Stomach (tissue), 4 donors: ENCODE measurements at regions not wholly inside any gene's neighbourhood (a gene's known extent, or its start where the extent isn't known, plus 50 kb on each side); places are given as distances from the start of the nearest gene placed in this dataset.

Experiments used
- CTCF ChIP-seq, 7 experiments: fragments of 450-650 bp in 4 of 7; fragments of 200-600 bp in 3 of 7; sonication (generic) in 3 of 7; IDR thresholded peaks; one replicate each; pipeline ENCODE4 v1.5.1; 2016 to 2019; ENCODE audit warnings: antibody characterized with exemption in 7 of 7, control low read depth in 2 of 7, mild to moderate bottlenecking in 1 of 7
- EP300 ChIP-seq: sonication (generic); formaldehyde crosslinking; IDR thresholded peaks from one replicate; pipeline ENCODE4 v1.6.1; 2017; ENCODE audit warnings: antibody characterized with exemption
- POLR2A ChIP-seq, 4 donors: fragments of 450-650 bp; IDR thresholded peaks; one replicate each; pipeline ENCODE4 v1.6.1; 2016; ENCODE audit warnings: antibody characterized with exemption in 4 of 4, control low read depth in 2 of 4, mild to moderate bottlenecking in 1 of 4, moderate library complexity in 1 of 4
- POLR2AphosphoS5 ChIP-seq, 3 donors: sonication (generic); formaldehyde crosslinking; IDR thresholded peaks; one replicate each; pipeline ENCODE4 v1.6.1; 2016; ENCODE audit warnings: antibody characterized with exemption in 3 of 3

DNA sequence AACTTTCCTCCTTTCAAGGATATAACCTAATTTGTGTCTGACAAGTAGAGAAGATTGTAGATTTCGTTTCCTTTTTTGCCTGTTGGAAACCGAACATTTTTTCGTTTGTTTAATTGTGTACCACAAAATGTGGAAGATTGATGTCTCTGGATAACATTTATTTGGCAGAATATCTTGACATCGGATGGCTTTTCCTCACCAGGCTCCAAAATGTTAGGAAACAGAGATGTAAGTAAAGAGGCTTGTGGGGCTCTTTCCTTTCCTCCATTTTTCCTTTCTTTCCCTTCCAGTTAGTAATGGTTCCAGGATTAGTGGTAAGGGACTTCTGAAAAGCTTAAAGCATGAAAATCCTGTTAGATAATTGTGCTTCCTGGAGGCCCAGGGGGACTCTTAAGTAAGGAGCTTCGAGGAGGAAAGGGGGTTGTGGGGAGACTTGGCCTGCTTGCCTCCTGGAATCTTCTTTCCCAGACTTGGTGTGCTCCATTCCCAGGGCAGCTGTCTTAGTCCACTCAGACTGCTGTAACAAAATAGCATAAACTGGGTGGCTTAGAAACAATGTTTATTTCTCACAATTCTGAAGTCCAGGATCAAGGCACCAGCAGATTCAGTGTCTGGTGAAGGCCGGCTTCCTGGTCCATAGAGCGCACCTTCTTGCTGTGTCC lies 243.1 kb upstream of the PWP1 start:
- TF ChIP-seq CTCF (IDR thresholded peaks at IDR 0.05) (no peak), POLR2AphosphoS5 (IDR thresholded peaks at IDR 0.05) (no peak), EP300 (no peak), POLR2A (IDR thresholded peaks at IDR 0.05) (no peak)
